Liver (tissue), 3 donors: ENCODE measurements at regions not wholly inside any gene's neighbourhood (a gene's known extent, or its start where the extent isn't known, plus 50 kb on each side); places are given as distances from the start of the nearest gene placed in this dataset.

Source experiments
- FOXA1 ChIP-seq: IDR thresholded peaks from 2 replicates; pipeline ENCODE4 v1.6.1; 2016; ENCODE audit warnings: antibody characterized with exemption
- GABPA ChIP-seq, 2 donors: IDR thresholded peaks in 1 of 2; conservative IDR thresholded peaks in 1 of 2; 2 replicates each; pipeline ENCODE4 v1.6.1; 2016; ENCODE audit warnings: antibody characterized with exemption in 2 of 2, mild to moderate bottlenecking in 1 of 2, moderate library complexity in 1 of 2
- SP1 ChIP-seq: IDR thresholded peaks from 2 replicates; pipeline ENCODE4 v1.6.1; 2018; ENCODE audit warnings: antibody characterized with exemption, mild to moderate bottlenecking
- TAF1 ChIP-seq: conservative IDR thresholded peaks from 2 replicates; pipeline ENCODE4 v1.6.1; 2016; ENCODE audit warnings: antibody characterized with exemption, mild to moderate bottlenecking
- YY1 ChIP-seq: IDR thresholded peaks from 2 replicates; pipeline ENCODE4 v1.6.1; 2016; ENCODE audit warnings: antibody characterized with exemption, mild to moderate bottlenecking
- TF ChIP-seq, protein P1 (sequence below): fragments of 150-350 bp; IDR thresholded peaks from 2 replicates; pipeline ENCODE4 v1.5.1; 2017; ENCODE audit warnings: improper control_type of control experiment, low read depth, low read length; ENCODE audit not compliant: missing input control
- TF ChIP-seq, protein P2 (sequence below): IDR thresholded peaks from 2 replicates; pipeline ENCODE4 v1.6.1; 2016; ENCODE audit warnings: antibody characterized with exemption, mild to moderate bottlenecking
- TF ChIP-seq, protein P3 (sequence below): IDR thresholded peaks from 2 replicates; pipeline ENCODE4 v1.6.1; 2016; ENCODE audit warnings: antibody characterized with exemption
- TF ChIP-seq, protein P4 (sequence below): IDR thresholded peaks from 2 replicates; pipeline ENCODE4 v1.6.1; 2016; ENCODE audit warnings: antibody characterized with exemption
- TF ChIP-seq, protein P5 (sequence below): IDR thresholded peaks from 2 replicates; pipeline ENCODE4 v1.6.1; 2016; ENCODE audit warnings: antibody characterized with exemption
- donor health status: healthy.
- donor health status: healthy.

DNA sequence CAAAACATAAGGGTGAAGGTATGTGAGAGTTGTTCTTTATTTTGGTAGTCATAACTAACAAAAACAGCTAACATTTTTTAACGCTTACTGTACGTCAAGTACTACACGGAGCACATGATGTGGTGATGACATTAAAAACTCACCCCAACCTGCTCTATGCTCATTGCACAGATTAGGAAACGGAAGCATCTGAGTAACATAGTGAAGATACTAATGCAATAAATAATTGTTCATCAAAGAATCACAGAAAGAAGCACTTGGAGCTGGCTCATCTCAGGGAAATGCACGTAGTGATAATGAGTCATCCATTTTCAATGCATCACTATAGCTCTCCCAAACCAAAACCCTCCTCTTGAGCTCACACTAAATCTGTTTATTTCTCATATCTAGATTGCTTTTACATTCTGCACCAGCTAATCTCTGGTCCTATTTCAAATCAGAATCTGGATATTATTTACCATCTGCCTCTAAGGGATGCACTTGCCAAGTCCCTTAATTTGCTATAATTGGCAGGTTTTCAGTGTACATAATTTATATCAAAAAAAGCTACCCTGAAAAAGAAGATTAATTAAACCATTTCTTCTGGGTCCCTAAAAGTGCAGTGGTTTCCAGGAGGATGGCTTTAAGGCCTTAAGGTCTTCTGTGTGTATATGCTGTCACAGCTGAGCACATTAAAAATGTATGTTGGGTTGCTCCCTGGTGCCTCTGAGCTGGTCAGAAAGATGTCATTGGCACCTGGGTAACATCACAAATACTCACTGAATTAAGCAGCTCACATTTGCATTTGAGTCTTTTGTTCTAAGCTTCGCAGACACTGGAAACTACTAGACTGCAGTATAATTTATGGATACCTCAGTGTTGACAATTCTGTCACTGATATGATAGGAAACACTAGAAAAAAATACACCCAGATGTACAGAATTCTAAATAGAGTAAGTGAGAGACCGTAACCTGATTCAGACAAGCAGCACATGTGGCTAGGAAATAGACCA is 677.4 kb upstream of the CITED2 start:
- TF ChIP-seq, protein P1, sequence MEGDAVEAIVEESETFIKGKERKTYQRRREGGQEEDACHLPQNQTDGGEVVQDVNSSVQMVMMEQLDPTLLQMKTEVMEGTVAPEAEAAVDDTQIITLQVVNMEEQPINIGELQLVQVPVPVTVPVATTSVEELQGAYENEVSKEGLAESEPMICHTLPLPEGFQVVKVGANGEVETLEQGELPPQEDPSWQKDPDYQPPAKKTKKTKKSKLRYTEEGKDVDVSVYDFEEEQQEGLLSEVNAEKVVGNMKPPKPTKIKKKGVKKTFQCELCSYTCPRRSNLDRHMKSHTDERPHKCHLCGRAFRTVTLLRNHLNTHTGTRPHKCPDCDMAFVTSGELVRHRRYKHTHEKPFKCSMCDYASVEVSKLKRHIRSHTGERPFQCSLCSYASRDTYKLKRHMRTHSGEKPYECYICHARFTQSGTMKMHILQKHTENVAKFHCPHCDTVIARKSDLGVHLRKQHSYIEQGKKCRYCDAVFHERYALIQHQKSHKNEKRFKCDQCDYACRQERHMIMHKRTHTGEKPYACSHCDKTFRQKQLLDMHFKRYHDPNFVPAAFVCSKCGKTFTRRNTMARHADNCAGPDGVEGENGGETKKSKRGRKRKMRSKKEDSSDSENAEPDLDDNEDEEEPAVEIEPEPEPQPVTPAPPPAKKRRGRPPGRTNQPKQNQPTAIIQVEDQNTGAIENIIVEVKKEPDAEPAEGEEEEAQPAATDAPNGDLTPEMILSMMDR: no peak
- no peak for TF ChIP-seq TAF1
- TF ChIP-seq GABPA (IDR thresholded peaks at IDR 0.05 in 1 of 2, conservative IDR thresholded peaks at IDR 0.05 in 1 of 2): no peak
- TF ChIP-seq, protein P2, sequence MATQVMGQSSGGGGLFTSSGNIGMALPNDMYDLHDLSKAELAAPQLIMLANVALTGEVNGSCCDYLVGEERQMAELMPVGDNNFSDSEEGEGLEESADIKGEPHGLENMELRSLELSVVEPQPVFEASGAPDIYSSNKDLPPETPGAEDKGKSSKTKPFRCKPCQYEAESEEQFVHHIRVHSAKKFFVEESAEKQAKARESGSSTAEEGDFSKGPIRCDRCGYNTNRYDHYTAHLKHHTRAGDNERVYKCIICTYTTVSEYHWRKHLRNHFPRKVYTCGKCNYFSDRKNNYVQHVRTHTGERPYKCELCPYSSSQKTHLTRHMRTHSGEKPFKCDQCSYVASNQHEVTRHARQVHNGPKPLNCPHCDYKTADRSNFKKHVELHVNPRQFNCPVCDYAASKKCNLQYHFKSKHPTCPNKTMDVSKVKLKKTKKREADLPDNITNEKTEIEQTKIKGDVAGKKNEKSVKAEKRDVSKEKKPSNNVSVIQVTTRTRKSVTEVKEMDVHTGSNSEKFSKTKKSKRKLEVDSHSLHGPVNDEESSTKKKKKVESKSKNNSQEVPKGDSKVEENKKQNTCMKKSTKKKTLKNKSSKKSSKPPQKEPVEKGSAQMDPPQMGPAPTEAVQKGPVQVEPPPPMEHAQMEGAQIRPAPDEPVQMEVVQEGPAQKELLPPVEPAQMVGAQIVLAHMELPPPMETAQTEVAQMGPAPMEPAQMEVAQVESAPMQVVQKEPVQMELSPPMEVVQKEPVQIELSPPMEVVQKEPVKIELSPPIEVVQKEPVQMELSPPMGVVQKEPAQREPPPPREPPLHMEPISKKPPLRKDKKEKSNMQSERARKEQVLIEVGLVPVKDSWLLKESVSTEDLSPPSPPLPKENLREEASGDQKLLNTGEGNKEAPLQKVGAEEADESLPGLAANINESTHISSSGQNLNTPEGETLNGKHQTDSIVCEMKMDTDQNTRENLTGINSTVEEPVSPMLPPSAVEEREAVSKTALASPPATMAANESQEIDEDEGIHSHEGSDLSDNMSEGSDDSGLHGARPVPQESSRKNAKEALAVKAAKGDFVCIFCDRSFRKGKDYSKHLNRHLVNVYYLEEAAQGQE: no peak
- TF ChIP-seq, protein P3, sequence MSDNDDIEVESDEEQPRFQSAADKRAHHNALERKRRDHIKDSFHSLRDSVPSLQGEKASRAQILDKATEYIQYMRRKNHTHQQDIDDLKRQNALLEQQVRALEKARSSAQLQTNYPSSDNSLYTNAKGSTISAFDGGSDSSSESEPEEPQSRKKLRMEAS: no peak
- TF ChIP-seq, protein P4, sequence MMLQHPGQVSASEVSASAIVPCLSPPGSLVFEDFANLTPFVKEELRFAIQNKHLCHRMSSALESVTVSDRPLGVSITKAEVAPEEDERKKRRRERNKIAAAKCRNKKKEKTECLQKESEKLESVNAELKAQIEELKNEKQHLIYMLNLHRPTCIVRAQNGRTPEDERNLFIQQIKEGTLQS: no peak
- no peak for TF ChIP-seq FOXA1
- TF ChIP-seq, protein P5, sequence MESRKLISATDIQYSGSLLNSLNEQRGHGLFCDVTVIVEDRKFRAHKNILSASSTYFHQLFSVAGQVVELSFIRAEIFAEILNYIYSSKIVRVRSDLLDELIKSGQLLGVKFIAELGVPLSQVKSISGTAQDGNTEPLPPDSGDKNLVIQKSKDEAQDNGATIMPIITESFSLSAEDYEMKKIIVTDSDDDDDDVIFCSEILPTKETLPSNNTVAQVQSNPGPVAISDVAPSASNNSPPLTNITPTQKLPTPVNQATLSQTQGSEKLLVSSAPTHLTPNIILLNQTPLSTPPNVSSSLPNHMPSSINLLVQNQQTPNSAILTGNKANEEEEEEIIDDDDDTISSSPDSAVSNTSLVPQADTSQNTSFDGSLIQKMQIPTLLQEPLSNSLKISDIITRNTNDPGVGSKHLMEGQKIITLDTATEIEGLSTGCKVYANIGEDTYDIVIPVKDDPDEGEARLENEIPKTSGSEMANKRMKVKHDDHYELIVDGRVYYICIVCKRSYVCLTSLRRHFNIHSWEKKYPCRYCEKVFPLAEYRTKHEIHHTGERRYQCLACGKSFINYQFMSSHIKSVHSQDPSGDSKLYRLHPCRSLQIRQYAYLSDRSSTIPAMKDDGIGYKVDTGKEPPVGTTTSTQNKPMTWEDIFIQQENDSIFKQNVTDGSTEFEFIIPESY: no peak
- TF ChIP-seq YY1: no peak
- no peak for TF ChIP-seq SP1
